Sigmoid colon (tissue), 6 donors: ENCODE measurements at regions not wholly inside any gene's neighbourhood (a gene's known extent, or its start where the extent isn't known, plus 50 kb on each side); places are given as distances from the start of the nearest gene placed in this dataset.

ENCODE experiments used
- DNase-seq: peaks from one replicate; pipeline ENCODE4 v3.0.0-alpha.2; 2019
- H3K27ac ChIP-seq, 4 donors: fragments of 200-600 bp; sonication (generic); one replicate each; pipeline ENCODE4 v1.5.1; 2016 to 2019; ENCODE audit warnings: mild to moderate bottlenecking in 1 of 4
- H3K27me3 ChIP-seq, 3 donors: fragments of 200-600 bp; sonication (generic); one replicate each; pipeline ENCODE4 v1.5.1; 2019; ENCODE audit warnings: mild to moderate bottlenecking in 1 of 3
- H3K36me3 ChIP-seq, 4 donors: fragments of 200-600 bp; sonication (generic); one replicate each; pipeline ENCODE4 v1.5.1; 2016 to 2019
- H3K4me1 ChIP-seq, 4 donors: fragments of 200-600 bp; sonication (generic); one replicate each; pipeline ENCODE4 v1.5.1; 2017 to 2019
- H3K4me3 ChIP-seq, 4 donors: fragments of 200-600 bp; sonication (generic); one replicate each; pipeline ENCODE4 v1.5.1; 2017 to 2019; ENCODE audit warnings: mild to moderate bottlenecking in 2 of 4, moderate library complexity in 1 of 4
- H3K9me3 ChIP-seq, 4 donors: fragments of 200-600 bp in 3 of 4; sonication (generic) in 3 of 4; one replicate each; pipeline versions ENCODE4 v1.5.1 to v1.6.1; 2013 to 2019
- CTCF ChIP-seq, 4 experiments: fragments of 450-650 bp in 3 of 4; fragments of 200-600 bp in 1 of 4; IDR thresholded peaks; one replicate each; pipeline ENCODE4 v1.5.1; 2016 to 2019; ENCODE audit warnings: antibody characterized with exemption in 4 of 4, mild to moderate bottlenecking in 3 of 4, moderate library complexity in 2 of 4
- EP300 ChIP-seq, 4 donors: sonication (generic); formaldehyde crosslinking; IDR thresholded peaks; one replicate each; pipeline ENCODE4 v1.6.1; 2017; ENCODE audit warnings: antibody characterized with exemption in 4 of 4
- POLR2A ChIP-seq, 2 donors: fragments of 450-650 bp; IDR thresholded peaks; one replicate each; pipeline ENCODE4 v1.6.1; 2016; ENCODE audit warnings: antibody characterized with exemption in 2 of 2, mild to moderate bottlenecking in 2 of 2, moderate library complexity in 2 of 2
- POLR2AphosphoS5 ChIP-seq, 4 donors: sonication (generic); formaldehyde crosslinking; IDR thresholded peaks; one replicate each; pipeline ENCODE4 v1.6.1; 2017; ENCODE audit warnings: antibody characterized with exemption in 4 of 4
- WGBS, 2 donors: extraction: QIAGEN DNeasy Blood & Tissue Kit; methylation state at CpG; one replicate each; pipeline ENCODE4 v1.1.7; 2013; 5-methylcytosine and 5-hydroxymethylcytosine counted together
- intact Hi-C: fragments of 100-400 bp; cut with DNase I; formaldehyde crosslinking; loops from one replicate; pipeline ENCODE4 v1.15.1; 2023
- donor health status: healthy with polysubstance abuse.
- donor health status: healthy.

GRCh38 chr21:28731700-28732321 lies 260.9 kb downstream of the LTN1 start:
- H3K36me3 ChIP-seq = no peaks in the 10 kb centered on the region
- DNase-seq = no peak
- H3K9me3 ChIP-seq = no peaks in the 10 kb centered on the region
- TF ChIP-seq CTCF (IDR thresholded peaks at IDR 0.05) = no peak
- TF ChIP-seq POLR2AphosphoS5 (IDR thresholded peaks at IDR 0.05) = no peak
- no peak for TF ChIP-seq POLR2A (IDR thresholded peaks at IDR 0.05)
- no peak for TF ChIP-seq EP300 (IDR thresholded peaks at IDR 0.05)
- no peaks in the 10 kb centered on the region for H3K4me1 ChIP-seq
- WGBS, 2 donors = 77 to 85% methylated on average over 6 of the region's 6 CpGs
- no peak overlapping the region for H3K27ac ChIP-seq
- intact Hi-C loops = no loop called here
- no peaks in the 10 kb centered on the region for H3K27me3 ChIP-seq
- no peak overlapping the region for H3K4me3 ChIP-seq

- no peaks in the 10 kb centered on the region for H3K4me1 ChIP-seq
- no peak for TF ChIP-seq EP300 (IDR thresholded peaks at IDR 0.05)
- TF ChIP-seq CTCF (IDR thresholded peaks at IDR 0.05) = no peak
- TF ChIP-seq POLR2AphosphoS5 (IDR thresholded peaks at IDR 0.05) = no peak
- no peak for TF ChIP-seq POLR2A (IDR thresholded peaks at IDR 0.05)
- H3K4me3 ChIP-seq = no peak overlapping the region
- H3K36me3 ChIP-seq = no peaks in the 10 kb centered on the region
- DNase-seq = no peak
- intact Hi-C loops = no loop called here
- WGBS, 2 donors = 74 to 83% methylated on average over 6 of the region's 6 CpGs
- no peak overlapping the region for H3K27ac ChIP-seq
- no peaks in the 10 kb centered on the region for H3K9me3 ChIP-seq
- H3K27me3 ChIP-seq = no peaks in the 10 kb centered on the region
Observed at GRCh38 chr21:28729887-28730286, 262.8 kb downstream of the LTN1 start.

- no peak for DNase-seq
- Histone ChIP-seq H3K27me3 (no peaks in the 10 kb centered on the region), H3K9me3 (no peaks in the 10 kb centered on the region), H3K4me3 (no peak overlapping the region), H3K4me1 (no peaks in the 10 kb centered on the region), H3K36me3 (no peaks in the 10 kb centered on the region), H3K27ac (no peak overlapping the region)
- 71 to 81% methylated on average over 1 of the region's 1 CpG for WGBS, 2 donors
- TF ChIP-seq EP300 (IDR thresholded peaks at IDR 0.05) (no peak), POLR2AphosphoS5 (IDR thresholded peaks at IDR 0.05) (no peak), POLR2A (IDR thresholded peaks at IDR 0.05) (no peak), CTCF (IDR thresholded peaks at IDR 0.05) (no peak)
- intact Hi-C loops = no loop called here
Observed at GRCh38 chr21:28727809-28728208, 264.9 kb downstream of the LTN1 start.

- no peak for DNase-seq
- Histone ChIP-seq H3K27me3 (no peaks in the 10 kb centered on the region), H3K4me1 (no peaks in the 10 kb centered on the region), H3K4me3 (no peak overlapping the region), H3K27ac (no peak overlapping the region), H3K9me3 (no peaks in the 10 kb centered on the region), H3K36me3 (no peaks in the 10 kb centered on the region)
- WGBS, 2 donors = 93 to 97% methylated on average over 1 of the region's 1 CpG
- intact Hi-C loops = no loop called here
- TF ChIP-seq POLR2AphosphoS5 (IDR thresholded peaks at IDR 0.05) (no peak), POLR2A (IDR thresholded peaks at IDR 0.05) (no peak), EP300 (IDR thresholded peaks at IDR 0.05) (no peak), CTCF (IDR thresholded peaks at IDR 0.05) (no peak)
Observed at GRCh38 chr21:28725396-28725795, 267.3 kb downstream of the LTN1 start.

- Histone ChIP-seq H3K4me1 (no peaks in the 10 kb centered on the region), H3K36me3 (no peaks in the 10 kb centered on the region), H3K9me3 (no peaks in the 10 kb centered on the region), H3K27ac (no peak overlapping the region), H3K27me3 (no peaks in the 10 kb centered on the region), H3K4me3 (no peak overlapping the region)
- intact Hi-C loops = no loop called here
- no peak for TF ChIP-seq EP300 (IDR thresholded peaks at IDR 0.05)
- TF ChIP-seq POLR2A (IDR thresholded peaks at IDR 0.05) = no peak
- no peak for TF ChIP-seq CTCF (IDR thresholded peaks at IDR 0.05)
- no peak for DNase-seq
- WGBS, 2 donors = 89 to 95% methylated on average over 5 of the region's 5 CpGs
Observed at GRCh38 chr21:28723646-28724045, 269.0 kb downstream of the LTN1 start.
